ENCODE measurements at regions not wholly inside any gene's neighbourhood (a gene's known extent, or its start where the extent isn't known, plus 50 kb on each side); places are given as distances from the start of the nearest gene placed in this dataset.
"Not testable (repeated sequence)": the region's sequence is repeated elsewhere in the genome, so short reads cannot be mapped to it uniquely, and the experiment has no call there.

DNA sequence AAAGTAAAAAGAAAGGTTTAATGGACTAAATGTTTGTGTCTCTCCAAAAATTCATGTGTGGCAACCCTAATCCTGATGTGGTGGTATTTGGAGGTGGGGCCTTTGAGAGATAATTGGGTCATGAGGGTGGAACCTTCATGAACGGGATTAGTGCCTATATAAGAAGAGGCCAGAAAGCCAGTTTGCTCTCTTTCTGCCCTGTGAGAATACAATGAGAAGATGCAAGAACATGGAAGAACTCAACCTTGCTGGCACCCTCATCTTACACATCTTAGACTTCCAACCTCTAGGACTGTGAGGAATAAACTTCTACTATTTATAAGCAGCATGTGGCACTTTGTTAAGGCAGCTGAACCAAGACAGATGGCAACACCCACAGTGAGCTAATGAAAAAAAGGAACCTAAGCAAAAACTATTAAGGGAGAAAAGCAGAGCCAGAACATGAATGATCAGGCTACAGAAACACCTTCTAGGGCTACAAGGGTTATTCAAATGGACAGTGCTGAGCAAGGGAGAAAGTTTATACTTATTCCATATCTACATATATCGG lies 159.5 kb downstream of the PLK2 start:
- Mint-ChIP-seq H3K9me3 (no peaks in the 10 kb centered on the region), H3K4me3 (no peak overlapping the region), H3K27me3 (ENCODE audit: low read depth) (peaks cover 2% of the 10 kb centered on the region), H3K36me3 (ENCODE audit: insufficient read depth) (no peaks in the 10 kb centered on the region), H3K4me1 (ENCODE audit: low read depth) (no peaks in the 10 kb centered on the region)
- no peak for DNase-seq
- ATAC-seq, result no peak

DNA sequence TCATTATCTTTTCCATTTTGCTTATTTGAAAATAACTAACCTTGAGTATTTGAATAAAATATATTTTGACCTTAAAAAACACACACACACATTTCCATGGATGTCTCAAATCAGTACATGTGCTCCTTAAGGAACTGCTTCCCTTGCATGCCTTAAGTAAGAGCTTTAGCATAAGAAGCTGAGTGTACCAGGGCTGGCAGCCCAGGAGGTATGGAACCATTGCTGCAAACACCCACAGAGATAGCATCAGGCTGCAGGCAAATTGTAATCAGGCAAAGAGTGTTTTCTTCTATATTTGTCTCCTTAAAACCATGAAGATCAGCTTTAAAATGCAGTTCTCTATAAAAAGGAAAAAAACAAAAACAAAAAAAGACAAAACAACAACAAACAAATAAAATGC lies 160.6 kb downstream of the PLK2 start:
- no peak for DNase-seq
- Mint-ChIP-seq H3K4me1 (ENCODE audit: low read depth) (no peaks in the 10 kb centered on the region), H3K36me3 (ENCODE audit: insufficient read depth) (no peaks in the 10 kb centered on the region)

DNA sequence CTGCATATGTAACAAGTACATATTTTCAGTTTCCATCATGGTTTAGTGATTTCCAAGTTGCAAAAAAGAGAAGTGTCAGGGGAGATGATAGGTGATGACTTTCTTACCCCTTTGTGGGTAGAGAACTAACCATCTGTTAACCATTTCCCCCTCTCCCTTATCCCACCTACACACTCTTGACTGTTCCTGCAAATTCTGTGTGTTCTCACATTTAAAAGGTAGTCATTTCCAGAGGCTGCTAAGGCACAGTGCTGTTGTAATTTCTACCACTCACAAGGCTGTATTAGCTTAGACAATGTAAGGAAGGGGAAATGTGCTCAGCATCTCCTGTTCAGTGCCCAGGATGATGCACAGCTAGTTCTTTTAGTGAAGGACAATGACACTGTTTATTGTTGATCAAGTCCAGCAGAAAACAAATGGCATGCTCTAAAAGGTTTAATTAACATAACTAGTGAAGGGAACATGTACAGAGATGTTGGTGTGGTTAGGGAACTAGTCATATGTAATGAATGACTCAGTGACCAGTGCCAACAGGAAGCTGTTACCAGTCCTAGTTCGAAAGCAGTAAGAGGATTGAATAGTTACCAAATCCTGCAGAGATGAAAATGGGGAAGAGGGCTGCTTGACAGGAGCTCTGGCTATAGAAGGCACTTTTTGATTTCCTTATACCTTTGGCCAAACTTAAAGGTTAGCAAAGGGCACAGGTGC lies 165.1 kb downstream of the PLK2 start:
- Mint-ChIP-seq H3K36me3 (ENCODE audit: insufficient read depth) (no peaks in the 10 kb centered on the region), H3K27me3 (ENCODE audit: low read depth) (peaks cover 2% of the 10 kb centered on the region)

More for the DNA sequence above, 160.6 kb downstream of the PLK2 start:
- Mint-ChIP-seq H3K27me3 (ENCODE audit: low read depth) (peaks cover 2% of the 10 kb centered on the region), H3K9me3 (no peaks in the 10 kb centered on the region), H3K4me3 (no peak overlapping the region)
- no peak for ATAC-seq

DNA sequence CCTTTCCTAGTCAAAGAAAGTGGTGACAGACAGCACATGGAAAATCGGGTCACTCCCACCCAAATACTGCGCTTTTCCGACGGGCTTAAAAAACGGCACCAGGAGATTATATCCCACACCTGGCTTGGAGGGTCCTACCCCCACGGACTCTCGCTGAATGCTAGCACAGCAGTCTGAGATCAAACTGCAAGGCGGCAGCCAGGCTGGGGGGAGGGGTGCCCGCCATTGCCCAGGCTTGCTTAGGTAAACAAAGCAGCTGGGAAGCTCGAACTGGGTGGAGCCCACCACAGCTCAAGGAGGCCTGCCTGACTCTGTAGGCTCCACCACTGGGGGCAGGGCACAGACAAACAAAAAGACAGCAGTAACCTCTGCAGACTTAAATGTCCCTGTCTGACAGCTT lies 171.6 kb downstream of the PLK2 start:
- not testable (repeated sequence) for DNase-seq; H3K4me1 Mint-ChIP-seq (ENCODE audit: low read depth); ATAC-seq; H3K36me3 Mint-ChIP-seq (ENCODE audit: insufficient read depth); H3K27me3 Mint-ChIP-seq (ENCODE audit: low read depth); H3K4me3 Mint-ChIP-seq; H3K9me3 Mint-ChIP-seq

More for the DNA sequence above, 165.1 kb downstream of the PLK2 start:
- ATAC-seq, result peak; percentile 37 to 58
- no peaks in the 10 kb centered on the region for H3K4me1 Mint-ChIP-seq (ENCODE audit: low read depth)
- DNase-seq, result no peak
- H3K9me3 Mint-ChIP-seq, result no peaks in the 10 kb centered on the region
- no peak overlapping the region for H3K4me3 Mint-ChIP-seq

DNA sequence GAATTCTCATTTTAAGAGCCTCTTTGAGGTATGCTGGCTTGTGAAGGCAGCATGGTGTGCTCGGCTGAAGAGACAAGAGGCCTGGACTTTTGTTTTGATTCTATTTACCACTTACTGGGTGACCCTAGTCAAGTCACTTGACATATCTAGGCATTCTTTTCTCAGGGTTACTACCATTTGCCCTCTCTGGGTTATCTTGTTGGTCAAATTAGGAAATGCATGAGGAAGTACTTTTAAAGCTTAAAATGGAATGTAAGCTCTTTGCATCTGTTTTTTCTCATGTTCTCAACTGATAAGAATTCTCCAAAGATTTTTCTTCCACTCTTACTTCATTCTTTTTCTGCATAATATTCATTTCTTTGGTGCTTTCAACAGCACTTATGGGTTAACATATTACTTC lies 173.1 kb downstream of the PLK2 start:
- H3K9me3 Mint-ChIP-seq, result no peaks in the 10 kb centered on the region
- no peak for ATAC-seq
- no peaks in the 10 kb centered on the region for H3K4me1 Mint-ChIP-seq (ENCODE audit: low read depth)
- no peak for DNase-seq
- no peak overlapping the region for H3K4me3 Mint-ChIP-seq
- H3K36me3 Mint-ChIP-seq (ENCODE audit: insufficient read depth), result no peaks in the 10 kb centered on the region
- H3K27me3 Mint-ChIP-seq (ENCODE audit: low read depth), result no peaks in the 10 kb centered on the region

DNA sequence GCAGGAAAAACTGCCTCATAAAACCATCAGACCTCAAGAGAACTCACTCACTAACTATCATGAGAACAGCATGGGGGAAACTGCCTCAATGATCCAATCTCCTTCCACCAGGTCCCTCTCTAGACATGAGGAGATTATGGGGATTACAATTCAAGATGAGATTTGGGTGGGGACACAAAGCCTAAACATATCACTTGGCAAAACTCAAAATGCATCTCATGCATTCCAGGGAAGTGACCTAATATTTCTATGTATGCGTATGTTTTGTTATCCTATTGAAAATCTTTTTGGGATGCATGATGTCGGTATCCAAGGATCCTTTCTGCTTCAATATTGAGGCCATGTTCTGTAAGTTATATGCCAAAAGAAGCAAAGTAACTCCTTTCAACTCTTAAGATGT lies 174.0 kb downstream of the PLK2 start:
- no peaks in the 10 kb centered on the region for H3K36me3 Mint-ChIP-seq (ENCODE audit: insufficient read depth)
- H3K9me3 Mint-ChIP-seq, result no peaks in the 10 kb centered on the region
- ATAC-seq (no peak), DNase-seq (no peak)
- no peak overlapping the region for H3K4me3 Mint-ChIP-seq
- no peaks in the 10 kb centered on the region for H3K4me1 Mint-ChIP-seq (ENCODE audit: low read depth)
- H3K27me3 Mint-ChIP-seq (ENCODE audit: low read depth), result no peaks in the 10 kb centered on the region

DNA sequence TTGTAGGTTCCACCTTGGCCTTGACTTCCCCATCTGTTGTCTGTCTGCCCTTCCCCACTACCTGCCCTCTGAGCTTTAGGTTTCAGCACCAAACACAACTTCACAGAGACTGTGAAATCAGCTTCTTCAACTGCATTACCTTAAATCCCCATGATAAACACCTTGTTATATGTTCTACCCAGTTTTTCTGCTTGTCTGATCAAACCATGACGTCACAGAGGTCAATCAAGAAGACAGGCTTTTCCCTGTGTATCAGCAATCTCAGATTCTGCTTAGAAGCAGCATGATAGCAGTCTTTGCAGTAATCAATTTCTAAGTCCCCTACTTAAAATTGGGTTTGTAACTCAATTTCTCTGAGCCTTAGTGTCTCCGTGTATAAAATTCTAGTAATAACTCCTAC lies 175.0 kb downstream of the PLK2 start:
- H3K36me3 Mint-ChIP-seq (ENCODE audit: insufficient read depth), result no peaks in the 10 kb centered on the region
- no peak for DNase-seq
- H3K4me1 Mint-ChIP-seq (ENCODE audit: low read depth), result no peaks in the 10 kb centered on the region
- no peaks in the 10 kb centered on the region for H3K9me3 Mint-ChIP-seq
- ATAC-seq, result no peak
- no peak overlapping the region for H3K4me3 Mint-ChIP-seq
- H3K27me3 Mint-ChIP-seq (ENCODE audit: low read depth), result no peaks in the 10 kb centered on the region

DNA sequence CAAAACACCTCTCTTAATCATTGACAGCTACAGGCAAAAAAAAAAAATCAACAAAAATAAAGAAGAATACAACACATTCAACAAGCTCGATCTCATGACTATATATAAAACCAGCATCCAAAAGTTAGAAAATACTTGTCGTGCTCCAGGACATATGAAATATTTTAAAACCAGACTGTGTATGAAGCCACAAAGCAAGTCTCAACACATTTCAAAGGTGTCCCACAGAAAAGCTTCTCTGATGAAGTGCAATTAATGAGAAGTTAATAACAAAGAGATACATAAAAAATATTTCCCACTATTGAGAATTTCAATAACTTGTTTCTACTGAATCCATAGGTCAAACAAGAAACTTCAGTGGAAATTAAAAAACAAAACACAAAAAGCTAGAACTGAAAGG lies 178.7 kb downstream of the PLK2 start:
- Mint-ChIP-seq H3K27me3 (ENCODE audit: low read depth) (peaks cover 5% of the 10 kb centered on the region), H3K9me3 (no peaks in the 10 kb centered on the region), H3K36me3 (ENCODE audit: insufficient read depth) (no peaks in the 10 kb centered on the region), H3K4me3 (no peak overlapping the region), H3K4me1 (ENCODE audit: low read depth) (no peaks in the 10 kb centered on the region)
- DNase-seq, result no peak
- ATAC-seq, result no peak

DNA sequence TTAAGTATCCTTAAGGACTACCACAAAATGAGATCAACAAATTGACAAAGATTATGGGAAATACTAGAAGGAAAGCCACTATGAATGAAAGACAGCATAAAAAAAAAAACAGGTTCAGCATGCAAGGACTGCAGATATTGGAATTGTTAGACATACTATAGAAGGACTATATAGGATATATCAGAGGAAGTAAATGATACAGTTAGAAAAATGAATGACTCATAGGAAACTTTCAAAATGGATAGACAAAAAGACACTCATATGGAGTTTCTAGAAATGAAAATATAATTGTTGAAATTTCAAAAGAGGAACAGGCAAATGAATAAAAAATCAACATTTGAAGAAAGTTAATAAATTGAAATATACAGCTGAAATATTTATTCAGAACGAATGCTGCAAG lies 180.6 kb downstream of the PLK2 start:
- DNase-seq, result no peak
- H3K4me3 Mint-ChIP-seq, result no peak overlapping the region

DNA sequence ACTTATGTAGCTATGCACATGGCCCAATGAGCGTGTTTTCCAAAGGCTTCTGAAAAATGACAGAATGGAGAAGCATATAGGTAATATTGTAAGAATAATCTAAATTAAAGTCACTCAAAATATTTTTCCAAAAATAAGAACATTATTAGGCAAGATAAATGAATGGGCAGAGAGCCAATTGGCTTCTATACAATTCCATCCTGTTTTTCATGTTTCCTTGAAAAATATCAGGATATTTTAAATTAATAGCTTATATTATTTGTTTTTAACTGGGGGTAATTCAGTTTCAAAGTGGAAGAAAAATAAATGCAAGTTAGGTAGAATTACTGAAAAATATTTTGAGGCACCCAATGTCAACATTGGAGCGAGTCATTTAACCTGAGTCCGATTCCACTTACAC lies 183.5 kb downstream of the PLK2 start:
- Mint-ChIP-seq H3K27me3 (ENCODE audit: low read depth) (peaks cover 5% of the 10 kb centered on the region), H3K4me3 (no peak overlapping the region), H3K4me1 (ENCODE audit: low read depth) (no peaks in the 10 kb centered on the region), H3K9me3 (no peaks in the 10 kb centered on the region), H3K36me3 (ENCODE audit: insufficient read depth) (no peaks in the 10 kb centered on the region)
- ATAC-seq (no peak), DNase-seq (no peak)

More for the DNA sequence above, 180.6 kb downstream of the PLK2 start:
- Mint-ChIP-seq H3K9me3 (no peaks in the 10 kb centered on the region), H3K36me3 (ENCODE audit: insufficient read depth) (no peaks in the 10 kb centered on the region), H3K4me1 (ENCODE audit: low read depth) (no peaks in the 10 kb centered on the region), H3K27me3 (ENCODE audit: low read depth) (peaks cover 5% of the 10 kb centered on the region)
- ATAC-seq, result no peak

DNA sequence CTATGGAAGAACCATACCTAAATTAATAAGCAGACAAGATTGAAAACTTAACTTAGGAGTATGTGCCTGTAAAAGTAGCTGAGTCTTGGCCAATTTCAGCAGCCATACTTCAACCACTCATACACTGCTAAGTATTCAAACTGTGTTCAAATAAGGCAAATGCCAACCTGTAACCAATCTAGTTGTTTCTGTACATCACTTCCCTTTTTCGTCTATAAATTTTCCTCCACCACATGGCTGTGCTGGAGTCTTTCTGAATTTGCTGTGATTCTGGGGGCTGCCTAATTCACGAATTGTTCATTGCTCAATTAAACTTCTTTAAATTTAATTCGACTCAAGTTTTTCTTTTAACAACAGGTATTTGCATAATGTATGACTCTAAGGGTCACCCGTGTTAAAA lies 184.4 kb downstream of the PLK2 start:
- peaks cover 5% of the 10 kb centered on the region for H3K27me3 Mint-ChIP-seq (ENCODE audit: low read depth)
- no peaks in the 10 kb centered on the region for H3K36me3 Mint-ChIP-seq (ENCODE audit: insufficient read depth)
- no peak for ATAC-seq
- H3K9me3 Mint-ChIP-seq, result no peaks in the 10 kb centered on the region
- no peak overlapping the region for H3K4me3 Mint-ChIP-seq
- DNase-seq, result no peak
- H3K4me1 Mint-ChIP-seq (ENCODE audit: low read depth), result no peaks in the 10 kb centered on the region

DNA sequence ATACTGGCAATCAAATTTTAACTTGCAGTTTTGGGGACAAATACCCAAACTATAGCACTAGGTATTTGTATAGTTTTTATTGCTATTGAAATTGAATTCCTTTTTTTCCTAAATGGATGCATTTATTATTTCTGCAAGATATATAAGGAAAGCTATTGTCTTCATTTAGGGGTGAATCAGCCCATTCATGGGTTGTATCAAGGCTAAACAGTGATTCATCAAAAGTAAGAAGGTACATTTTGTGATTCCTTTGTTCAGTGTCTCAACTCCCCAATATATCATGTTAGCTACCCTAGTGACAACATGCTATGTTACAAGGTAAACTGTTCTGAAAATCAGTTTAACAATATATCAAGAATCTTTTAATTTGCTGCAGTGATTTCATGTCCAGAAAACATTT lies 185.7 kb downstream of the PLK2 start:
- Mint-ChIP-seq H3K9me3 (no peaks in the 10 kb centered on the region), H3K4me3 (no peak overlapping the region), H3K36me3 (ENCODE audit: insufficient read depth) (no peaks in the 10 kb centered on the region), H3K4me1 (ENCODE audit: low read depth) (no peaks in the 10 kb centered on the region), H3K27me3 (ENCODE audit: low read depth) (peaks cover 2% of the 10 kb centered on the region)
- ATAC-seq (no peak), DNase-seq (no peak)

DNA sequence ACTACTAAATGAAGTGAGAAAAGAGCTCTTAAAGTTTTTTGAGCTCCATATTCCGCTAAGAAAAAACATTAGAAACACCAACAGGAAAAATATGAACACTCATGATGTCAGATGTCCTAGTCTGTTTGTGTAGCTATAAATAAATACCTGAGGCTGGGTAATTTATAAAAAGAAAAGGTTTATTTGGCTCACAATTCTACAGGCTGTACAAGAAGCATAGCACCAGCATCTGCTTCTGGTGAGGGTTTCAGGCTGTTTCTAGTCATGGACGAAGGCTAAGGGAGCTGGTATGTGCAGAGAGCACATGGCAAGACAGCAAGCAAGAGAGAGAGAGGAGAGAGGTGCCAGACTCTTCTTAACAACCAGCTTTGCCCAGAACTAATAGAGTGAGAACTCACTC lies 186.2 kb downstream of the PLK2 start:
- Mint-ChIP-seq H3K9me3 (no peaks in the 10 kb centered on the region), H3K4me1 (ENCODE audit: low read depth) (no peaks in the 10 kb centered on the region), H3K36me3 (ENCODE audit: insufficient read depth) (no peaks in the 10 kb centered on the region), H3K27me3 (ENCODE audit: low read depth) (peaks cover 2% of the 10 kb centered on the region), H3K4me3 (no peak overlapping the region)
- no peak for DNase-seq
- no peak for ATAC-seq

DNA sequence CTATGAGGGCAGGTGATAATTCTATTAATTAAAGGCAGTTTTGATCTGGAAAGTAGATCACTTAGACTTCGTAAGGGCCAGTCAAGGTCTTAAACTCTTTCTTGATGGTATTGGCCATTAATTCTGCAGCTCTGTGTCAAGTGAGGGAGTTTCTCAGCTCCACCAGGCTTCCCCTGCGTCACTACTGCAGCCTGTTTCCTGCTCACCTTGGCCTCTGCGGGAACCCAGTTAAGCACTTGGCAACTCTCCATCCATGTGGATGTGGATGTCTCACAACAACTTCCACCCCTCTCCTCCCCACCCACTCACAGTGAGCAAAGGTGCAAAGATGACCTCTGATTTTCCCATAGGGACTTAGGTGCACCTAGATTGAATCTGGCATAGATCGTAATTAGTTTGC lies 191.6 kb downstream of the PLK2 start:
- Mint-ChIP-seq H3K27me3 (ENCODE audit: low read depth) (peaks cover 2% of the 10 kb centered on the region), H3K36me3 (ENCODE audit: insufficient read depth) (no peaks in the 10 kb centered on the region), H3K9me3 (no peaks in the 10 kb centered on the region), H3K4me3 (no peak overlapping the region), H3K4me1 (ENCODE audit: low read depth) (no peaks in the 10 kb centered on the region)
- DNase-seq, result no peak
- ATAC-seq, result no peak

DNA sequence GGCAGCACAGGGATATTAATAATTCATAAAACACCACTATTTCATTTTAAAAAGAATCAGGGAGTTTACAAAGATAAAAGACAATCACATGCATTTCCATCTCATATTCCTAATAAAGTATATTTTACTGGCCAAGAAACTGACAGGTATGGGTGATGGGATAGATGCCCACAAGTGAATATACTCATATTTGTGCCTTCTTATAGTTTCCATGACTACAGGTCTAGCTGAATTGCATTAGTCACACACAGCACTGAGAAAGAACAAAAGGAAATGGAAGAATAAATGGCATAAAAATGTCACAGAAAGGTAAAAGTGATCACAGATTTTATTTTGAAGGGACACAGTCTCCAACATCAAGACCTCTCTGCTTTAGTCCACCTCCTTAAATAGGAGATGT lies 193.5 kb downstream of the PLK2 start:
- ATAC-seq, result no peak
- DNase-seq, result no peak
- no peaks in the 10 kb centered on the region for H3K36me3 Mint-ChIP-seq (ENCODE audit: insufficient read depth)
- peaks cover 2% of the 10 kb centered on the region for H3K27me3 Mint-ChIP-seq (ENCODE audit: low read depth)
- no peaks in the 10 kb centered on the region for H3K4me1 Mint-ChIP-seq (ENCODE audit: low read depth)
- H3K4me3 Mint-ChIP-seq, result no peak overlapping the region
- H3K9me3 Mint-ChIP-seq, result no peaks in the 10 kb centered on the region
